Transverse colon (tissue), 4 donors: ENCODE measurements at regions not wholly inside any gene's neighbourhood (a gene's known extent, or its start where the extent isn't known, plus 50 kb on each side); places are given as distances from the start of the nearest gene placed in this dataset.

Source experiments
- DNase-seq: peaks from one replicate; pipeline ENCODE4 v3.0.0-alpha.2; 2019
- H3K27ac ChIP-seq, 4 donors: fragments of 200-600 bp; sonication (generic); 2 replicates each; pipeline ENCODE4 v1.5.1; 2016 to 2018; ENCODE audit warnings: inconsistent platforms in 4 of 4
- H3K27me3 ChIP-seq: fragments of 200-600 bp; sonication (generic); 2 replicates; pipeline ENCODE4 v1.5.1; 2017; ENCODE audit warnings: inconsistent platforms
- H3K36me3 ChIP-seq, 4 donors: fragments of 200-600 bp; sonication (generic); 2 replicates each; pipeline ENCODE4 v1.5.1; 2017 to 2019; ENCODE audit warnings: inconsistent platforms in 4 of 4
- H3K4me1 ChIP-seq, 4 donors: fragments of 200-600 bp; sonication (generic); 2 replicates each; pipeline ENCODE4 v1.5.1; 2017 to 2020; ENCODE audit warnings: inconsistent platforms in 4 of 4
- H3K4me3 ChIP-seq, 4 donors: fragments of 200-600 bp; sonication (generic); 1 replicate in 1 of 4; 2 replicates in 3 of 4; pipeline versions ENCODE4 v1.5.1 to v1.6.1; 2017 to 2019; ENCODE audit warnings: inconsistent platforms in 4 of 4
- H3K9me3 ChIP-seq, 2 donors: fragments of 200-600 bp; sonication (generic); 2 replicates each; pipeline ENCODE4 v1.5.1; 2017 to 2019; ENCODE audit warnings: inconsistent platforms in 2 of 2
- EP300 ChIP-seq: sonication (generic); formaldehyde crosslinking; IDR thresholded peaks from one replicate; pipeline ENCODE4 v1.6.1; 2017; ENCODE audit warnings: antibody characterized with exemption, low read depth
- POLR2A ChIP-seq: fragments of 450-650 bp; IDR thresholded peaks from one replicate; pipeline ENCODE4 v1.6.1; 2016; ENCODE audit warnings: antibody characterized with exemption, mild to moderate bottlenecking, moderate library complexity
- POLR2AphosphoS5 ChIP-seq, 3 donors: sonication (generic); formaldehyde crosslinking; IDR thresholded peaks; one replicate each; pipeline ENCODE4 v1.6.1; 2016; ENCODE audit warnings: antibody characterized with exemption in 3 of 3
- WGBS, 2 donors: methylation state at CpG; one replicate each; pipeline ENCODE4 v1.1.5; 2018; ENCODE audit warnings: low coverage in 1 of 2; 5-methylcytosine and 5-hydroxymethylcytosine counted together
- in situ Hi-C, 4 donors: fragments of 200-750 bp; cut with MboI; loops; one replicate each; pipeline versions ENCODE4 v1.15.0 to v1.15.1; 2017; ENCODE audit warnings: low sequenced_read_pairs in 3 of 4, low pct_ligation_motif_present in 1 of 4, low pct_unique_long_range_greater_than_20kb in 1 of 4
- intact Hi-C: fragments of 100-400 bp; cut with DNase I; formaldehyde crosslinking; loops from one replicate; pipeline ENCODE4 v1.15.1; 2023; ENCODE audit warnings: low total_unique reads
- TF ChIP-seq, protein P1 (sequence below), 5 experiments: fragments of 200-600 bp in 3 of 5; fragments of 450-650 bp in 2 of 5; sonication (generic) in 3 of 5; IDR thresholded peaks; 1 replicate in 2 of 5; 2 replicates in 3 of 5; pipeline ENCODE4 v1.5.1; 2016 to 2017; ENCODE audit warnings: antibody characterized with exemption in 5 of 5, inconsistent platforms in 3 of 5, mild to moderate bottlenecking in 2 of 5, moderate library complexity in 1 of 5

GRCh38 chr5:42951293-42951840 is 88.8 kb downstream of the ANXA2R start:
- intact Hi-C loops, result no loop called here
- Histone ChIP-seq H3K36me3 (no peaks in the 10 kb centered on the region), H3K27me3 (peaks cover 99% of the 10 kb centered on the region), H3K4me3 (peak overlapping the region; percentile 18 to 85 (median 48)), H3K9me3 (no peaks in the 10 kb centered on the region), H3K4me1 (peaks cover 11 to 46% (median 28%) of the 10 kb centered on the region in 4 donors), H3K27ac (peak overlapping the region; percentile 83 to 95 (median 87))
- in situ Hi-C loops, result loop anchor here in 2 of 4 donors (5.0 to 10.0 kb wide), 2 partner anchors 41 to 53 kb away; no protein-coding TSS in a partner anchor
- TF ChIP-seq EP300, result no peak
- TF ChIP-seq POLR2A, result peak; percentile 27
- TF ChIP-seq, protein P1, sequence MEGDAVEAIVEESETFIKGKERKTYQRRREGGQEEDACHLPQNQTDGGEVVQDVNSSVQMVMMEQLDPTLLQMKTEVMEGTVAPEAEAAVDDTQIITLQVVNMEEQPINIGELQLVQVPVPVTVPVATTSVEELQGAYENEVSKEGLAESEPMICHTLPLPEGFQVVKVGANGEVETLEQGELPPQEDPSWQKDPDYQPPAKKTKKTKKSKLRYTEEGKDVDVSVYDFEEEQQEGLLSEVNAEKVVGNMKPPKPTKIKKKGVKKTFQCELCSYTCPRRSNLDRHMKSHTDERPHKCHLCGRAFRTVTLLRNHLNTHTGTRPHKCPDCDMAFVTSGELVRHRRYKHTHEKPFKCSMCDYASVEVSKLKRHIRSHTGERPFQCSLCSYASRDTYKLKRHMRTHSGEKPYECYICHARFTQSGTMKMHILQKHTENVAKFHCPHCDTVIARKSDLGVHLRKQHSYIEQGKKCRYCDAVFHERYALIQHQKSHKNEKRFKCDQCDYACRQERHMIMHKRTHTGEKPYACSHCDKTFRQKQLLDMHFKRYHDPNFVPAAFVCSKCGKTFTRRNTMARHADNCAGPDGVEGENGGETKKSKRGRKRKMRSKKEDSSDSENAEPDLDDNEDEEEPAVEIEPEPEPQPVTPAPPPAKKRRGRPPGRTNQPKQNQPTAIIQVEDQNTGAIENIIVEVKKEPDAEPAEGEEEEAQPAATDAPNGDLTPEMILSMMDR (IDR thresholded peaks at IDR 0.05), result no peak
- TF ChIP-seq POLR2AphosphoS5 (IDR thresholded peaks at IDR 0.05), result peak in 2 of 3 donors; percentile 1 to 35
- peak; percentile 59 for DNase-seq
- 5% methylated on average over 29 of the region's 46 CpGs; no CpG with 5 or more reads in 1 of the 2 donors for WGBS, 2 donors

- Histone ChIP-seq H3K27me3 (peaks cover 100% of the 10 kb centered on the region), H3K4me3 (peak overlapping the region; percentile 18 to 85 (median 48)), H3K4me1 (peaks cover 11 to 46% (median 28%) of the 10 kb centered on the region in 4 donors), H3K36me3 (no peaks in the 10 kb centered on the region), H3K27ac (peak overlapping the region; percentile 83 to 95 (median 87)), H3K9me3 (no peaks in the 10 kb centered on the region)
- TF ChIP-seq POLR2A (peak; percentile 48), EP300 (no peak), POLR2AphosphoS5 (IDR thresholded peaks at IDR 0.05) (peak; percentile 56 to 85 (median 83))
- TF ChIP-seq, protein P1 (IDR thresholded peaks at IDR 0.05), result no peak
- intact Hi-C loops (no loop called here), in situ Hi-C loops (loop anchor here in 2 of 4 donors (5.0 to 10.0 kb wide), 2 partner anchors 42 to 54 kb away; no protein-coding TSS in a partner anchor)
- peak; percentile 84 for DNase-seq
- WGBS, 2 donors, result 1 to 14% methylated on average over 4 to 26 of the region's 46 CpGs
Observed at GRCh38 chr5:42950456-42951292, 89.4 kb downstream of the ANXA2R start.

DNA sequence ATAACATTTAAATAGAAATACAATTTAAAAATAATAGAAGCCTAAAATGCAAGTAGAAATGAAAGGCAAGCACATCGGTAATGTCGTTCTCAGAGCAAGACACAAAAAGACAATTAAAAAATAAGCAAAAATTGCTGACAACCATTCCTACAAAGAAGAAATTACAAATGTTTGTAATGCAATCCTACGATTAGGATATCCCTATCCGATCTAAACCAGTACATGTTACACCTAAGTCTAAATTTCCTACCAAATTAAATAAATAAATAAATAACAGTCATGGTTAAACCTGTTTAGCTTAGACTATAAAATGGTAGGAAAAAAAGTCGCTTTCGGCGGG is 90.0 kb downstream of the ANXA2R start:
- Histone ChIP-seq H3K36me3 (no peaks in the 10 kb centered on the region), H3K4me1 (peaks cover 11 to 46% (median 28%) of the 10 kb centered on the region in 4 donors), H3K27me3 (peaks cover 100% of the 10 kb centered on the region), H3K4me3 (peak overlapping the region in 2 of 4 donors; percentile 52 to 85), H3K27ac (peak overlapping the region; percentile 83 to 95 (median 87)), H3K9me3 (no peaks in the 10 kb centered on the region)
- in situ Hi-C loops, result loop anchor here in 2 of 4 donors (5.0 to 10.0 kb wide), 2 partner anchors 42 to 55 kb away; no protein-coding TSS in a partner anchor
- WGBS, 2 donors, result 10 to 21% methylated on average over 7 of the region's 7 CpGs
- intact Hi-C loops, result no loop called here
- TF ChIP-seq EP300 (no peak), POLR2AphosphoS5 (IDR thresholded peaks at IDR 0.05) (no peak), POLR2A (no peak)
- TF ChIP-seq, protein P1 (IDR thresholded peaks at IDR 0.05), result no peak
- no peak for DNase-seq
